Putamen (tissue), 1 donor: ENCODE measurements at regions not wholly inside any gene's neighbourhood (a gene's known extent, or its start where the extent isn't known, plus 50 kb on each side); places are given as distances from the start of the nearest gene placed in this dataset.
"Not testable (repeated sequence)": the region's sequence is repeated elsewhere in the genome, so short reads cannot be mapped to it uniquely, and the experiment has no call there.

Source experiments
- DNase-seq: peaks from one replicate; pipeline ENCODE4 v3.0.0-alpha.2; 2016; ENCODE audit warnings: low spot score

GRCh38 chr5:136466041-136466415 lies 100.7 kb upstream of the TRPC7 start:
- DNase-seq = no peak

GRCh38 chr5:136458481-136458880 lies 93.1 kb upstream of the TRPC7 start:
- no peak for DNase-seq

GRCh38 chr5:136457390-136458013 lies 92.2 kb upstream of the TRPC7 start:
- DNase-seq = peak; percentile 5

GRCh38 chr5:136455409-136455808 lies 90.1 kb upstream of the TRPC7 start:
- DNase-seq = no peak

- DNase-seq = no peak
These were observed 88.8 kb upstream of the TRPC7 start for GRCh38 chr5:136453986-136454758.

GRCh38 chr5:136453199-136453598 lies 87.9 kb upstream of the TRPC7 start:
- no peak for DNase-seq

- DNase-seq = not testable (repeated sequence)
These were observed 82.2 kb upstream of the TRPC7 start for GRCh38 chr5:136447576-136447975.

- DNase-seq = no peak
These were observed 81.2 kb upstream of the TRPC7 start for GRCh38 chr5:136446565-136446964.

- not testable (repeated sequence) for DNase-seq
These were observed 78.8 kb upstream of the TRPC7 start for GRCh38 chr5:136444099-136444498.

- no peak for DNase-seq
These were observed 74.0 kb upstream of the TRPC7 start for GRCh38 chr5:136439367-136439766.

- DNase-seq = no peak
These were observed 70.7 kb upstream of the TRPC7 start for GRCh38 chr5:136435946-136436543.

- DNase-seq = no peak
These were observed 69.5 kb upstream of the TRPC7 start for GRCh38 chr5:136434795-136435194.

- DNase-seq = no peak
These were observed 67.4 kb upstream of the TRPC7 start for GRCh38 chr5:136432705-136433104.

GRCh38 chr5:136430081-136430480 lies 64.7 kb upstream of the TRPC7 start:
- no peak for DNase-seq

- no peak for DNase-seq
These were observed 62.1 kb upstream of the TRPC7 start for GRCh38 chr5:136427426-136427825.

- DNase-seq = no peak
These were observed 60.6 kb upstream of the TRPC7 start for GRCh38 chr5:136425921-136426320.

GRCh38 chr5:136424835-136425584 lies 59.7 kb upstream of the TRPC7 start:
- DNase-seq = peak; percentile 42

- no peak for DNase-seq
These were observed 58.7 kb upstream of the TRPC7 start for GRCh38 chr5:136423944-136424606.

GRCh38 chr5:136420168-136420898 lies 55.0 kb upstream of the TRPC7 start:
- DNase-seq = no peak

- DNase-seq = no peak
These were observed 53.0 kb upstream of the TRPC7 start for GRCh38 chr5:136418301-136418700.
